ENCODE measurements at regions not wholly inside any gene's neighbourhood (a gene's known extent, or its start where the extent isn't known, plus 50 kb on each side); places are given as distances from the start of the nearest gene placed in this dataset.

- no peak overlapping the region for H3K4me3 ChIP-seq
- intact Hi-C loops (cut with DNase I), result no loop called here
- H3K4me1 ChIP-seq, result peaks cover 3% of the 10 kb centered on the region
- no peak for DNase-seq
- H3K27me3 ChIP-seq, result no peaks in the 10 kb centered on the region
- H3K9me3 ChIP-seq, result no peaks in the 10 kb centered on the region
- H3K36me3 ChIP-seq, result no peaks in the 10 kb centered on the region
- ATAC-seq, result no peak
- H3K27ac ChIP-seq, result no peak overlapping the region
- TF ChIP-seq CTCF (IDR thresholded peaks at IDR 0.05), result no peak
These were observed 90.8 kb upstream of the CALM2 start for GRCh38 chr2:47266939-47267710.

- intact Hi-C loops (cut with DNase I), result no loop called here
- Histone ChIP-seq H3K4me3 (no peak overlapping the region), H3K27ac (no peak overlapping the region), H3K36me3 (no peaks in the 10 kb centered on the region), H3K9me3 (no peaks in the 10 kb centered on the region), H3K27me3 (no peaks in the 10 kb centered on the region), H3K4me1 (no peaks in the 10 kb centered on the region)
- no peak for TF ChIP-seq CTCF (IDR thresholded peaks at IDR 0.05)
- DNase-seq (no peak), ATAC-seq (no peak)
These were observed 89.5 kb upstream of the CALM2 start for GRCh38 chr2:47265751-47266231.

GRCh38 chr2:47265158-47265557 lies 88.8 kb upstream of the CALM2 start:
- H3K27me3 ChIP-seq, result no peaks in the 10 kb centered on the region

GRCh38 chr2:47264686-47265085 lies 88.4 kb upstream of the CALM2 start:
- no peak for TF ChIP-seq CTCF (IDR thresholded peaks at IDR 0.05)
- H3K27ac ChIP-seq, result no peak overlapping the region
- H3K36me3 ChIP-seq, result no peaks in the 10 kb centered on the region
- no peak overlapping the region for H3K4me3 ChIP-seq
- no peaks in the 10 kb centered on the region for H3K27me3 ChIP-seq
- intact Hi-C loops (cut with DNase I), result no loop called here
- ATAC-seq (no peak), DNase-seq (no peak)
- H3K9me3 ChIP-seq, result no peaks in the 10 kb centered on the region
- no peaks in the 10 kb centered on the region for H3K4me1 ChIP-seq

More at GRCh38 chr2:47265158-47265557, 88.8 kb upstream of the CALM2 start:
- TF ChIP-seq CTCF (IDR thresholded peaks at IDR 0.05), result no peak
- Histone ChIP-seq H3K4me1 (no peaks in the 10 kb centered on the region), H3K27ac (no peak overlapping the region), H3K9me3 (no peaks in the 10 kb centered on the region), H3K36me3 (no peaks in the 10 kb centered on the region), H3K4me3 (no peak overlapping the region)
- DNase-seq (no peak), ATAC-seq (no peak)
- intact Hi-C loops (cut with DNase I), result no loop called here

- no peak for DNase-seq
- no peaks in the 10 kb centered on the region for H3K4me1 ChIP-seq
- intact Hi-C loops (cut with DNase I), result no loop called here
- H3K27me3 ChIP-seq, result no peaks in the 10 kb centered on the region
- H3K27ac ChIP-seq, result no peak overlapping the region
- no peak overlapping the region for H3K4me3 ChIP-seq
- no peak for TF ChIP-seq CTCF (IDR thresholded peaks at IDR 0.05)
- no peaks in the 10 kb centered on the region for H3K36me3 ChIP-seq
- ATAC-seq, result no peak
- H3K9me3 ChIP-seq, result no peaks in the 10 kb centered on the region
These were observed 87.8 kb upstream of the CALM2 start for GRCh38 chr2:47264143-47264542.
